H1 (cell line): ENCODE measurements at regions not wholly inside any gene's neighbourhood (a gene's known extent, or its start where the extent isn't known, plus 50 kb on each side); places are given as distances from the start of the nearest gene placed in this dataset.

Source experiments
- ASH2L ChIP-seq: fragments of 200-600, 300-600 bp; sonication (generic); IDR thresholded peaks from one replicate; pipeline ENCODE4 v1.7.1; 2017; ENCODE audit warnings: low read length
- ATF2 ChIP-seq: IDR thresholded peaks from 2 replicates; pipeline ENCODE4 v1.6.1; 2012; ENCODE audit warnings: low read length, inconsistent platforms
- CHD7 ChIP-seq: fragments of 300-600 bp; sonication (generic); IDR thresholded peaks from 2 replicates; pipeline ENCODE4 v1.7.1; 2012; ENCODE audit warnings: low read length, moderate library complexity, mild to moderate bottlenecking, inconsistent platforms; ENCODE audit not compliant: insufficient replicate concordance
- EP300 ChIP-seq, 2 experiments: IDR thresholded peaks; 1 replicate in 1 of 2; 2 replicates in 1 of 2; pipeline ENCODE4 v1.6.1; 2011 to 2012; ENCODE audit warnings: low read depth in 2 of 2, low read length in 2 of 2, mild to moderate bottlenecking in 2 of 2, borderline replicate concordance in 1 of 2, inconsistent platforms in 1 of 2, moderate library complexity in 1 of 2
- EZH2 ChIP-seq: fragments of 200-600 bp; sonication (generic); IDR thresholded peaks from 2 replicates; pipeline ENCODE4 v1.7.1; 2012; ENCODE audit warnings: low read depth, mild to moderate bottlenecking, moderate library complexity, low read length, inconsistent platforms; ENCODE audit not compliant: severe bottlenecking
- KDM1A ChIP-seq: fragments of 200-600, 300-600 bp; sonication (generic); IDR thresholded peaks from 2 replicates; pipeline ENCODE4 v1.7.1; 2016; ENCODE audit warnings: mild to moderate bottlenecking, low read length, borderline replicate concordance
- POLR2AphosphoS5 ChIP-seq: IDR thresholded peaks from 2 replicates; pipeline ENCODE4 v1.6.1; 2011; ENCODE audit warnings: low read depth, low read length
- POU5F1 ChIP-seq: IDR thresholded peaks from 2 replicates; pipeline ENCODE4 v1.6.1; 2011; ENCODE audit warnings: low read depth, mild to moderate bottlenecking, low read length, moderate library complexity
- SIN3A ChIP-seq, 2 experiments: IDR thresholded peaks in 1 of 2; conservative IDR thresholded peaks in 1 of 2; 2 replicates each; pipeline ENCODE4 v1.6.1; 2011 to 2012; ENCODE audit warnings: low read length in 2 of 2, improper control_type of control experiment in 1 of 2, low read depth in 1 of 2, mild to moderate bottlenecking in 1 of 2
- ZNF274 ChIP-seq: IDR thresholded peaks from 2 replicates; pipeline ENCODE4 v1.7.0; 2012; ENCODE audit warnings: low read length, borderline replicate concordance; ENCODE audit errors: extremely low read depth

GRCh38 chr2:41543726-41544125 lies 504.1 kb upstream of the PKDCC start (continued):
- TF ChIP-seq CHD7 (no peak), EZH2 (no peak), ASH2L (no peak), ZNF274 (no peak), SIN3A (conservative IDR thresholded peaks at IDR 0.05 in 1 of 2, IDR thresholded peaks at IDR 0.05 in 1 of 2; ENCODE audit: low read depth in 1 of 2, low read length in 2 of 2) (no peak), EP300 (IDR thresholded peaks at IDR 0.05; ENCODE audit: borderline replicate concordance in 1 of 2, low read depth in 2 of 2, low read length in 2 of 2) (no peak), ATF2 (no peak), POLR2AphosphoS5 (no peak), KDM1A (no peak), POU5F1 (no peak)
